NB4 (cell line): ENCODE measurements at regions not wholly inside any gene's neighbourhood (a gene's known extent, or its start where the extent isn't known, plus 50 kb on each side); places are given as distances from the start of the nearest gene placed in this dataset.

Source experiments
- MAX ChIP-seq: IDR thresholded peaks from 2 replicates; pipeline ENCODE4 v1.6.1; 2011; ENCODE audit warnings: low read depth, low read length
- POLR2A ChIP-seq: IDR thresholded peaks from 2 replicates; pipeline ENCODE4 v1.6.1; 2011; ENCODE audit warnings: mild to moderate bottlenecking; ENCODE audit not compliant: insufficient read length; ENCODE audit errors: extremely low read depth
- TF ChIP-seq, protein P1 (sequence below): IDR thresholded peaks from one replicate; pipeline ENCODE4 v1.5.1; 2012; ENCODE audit warnings: low read depth, low read length

- TF ChIP-seq MAX: no peak
- TF ChIP-seq, protein P1, sequence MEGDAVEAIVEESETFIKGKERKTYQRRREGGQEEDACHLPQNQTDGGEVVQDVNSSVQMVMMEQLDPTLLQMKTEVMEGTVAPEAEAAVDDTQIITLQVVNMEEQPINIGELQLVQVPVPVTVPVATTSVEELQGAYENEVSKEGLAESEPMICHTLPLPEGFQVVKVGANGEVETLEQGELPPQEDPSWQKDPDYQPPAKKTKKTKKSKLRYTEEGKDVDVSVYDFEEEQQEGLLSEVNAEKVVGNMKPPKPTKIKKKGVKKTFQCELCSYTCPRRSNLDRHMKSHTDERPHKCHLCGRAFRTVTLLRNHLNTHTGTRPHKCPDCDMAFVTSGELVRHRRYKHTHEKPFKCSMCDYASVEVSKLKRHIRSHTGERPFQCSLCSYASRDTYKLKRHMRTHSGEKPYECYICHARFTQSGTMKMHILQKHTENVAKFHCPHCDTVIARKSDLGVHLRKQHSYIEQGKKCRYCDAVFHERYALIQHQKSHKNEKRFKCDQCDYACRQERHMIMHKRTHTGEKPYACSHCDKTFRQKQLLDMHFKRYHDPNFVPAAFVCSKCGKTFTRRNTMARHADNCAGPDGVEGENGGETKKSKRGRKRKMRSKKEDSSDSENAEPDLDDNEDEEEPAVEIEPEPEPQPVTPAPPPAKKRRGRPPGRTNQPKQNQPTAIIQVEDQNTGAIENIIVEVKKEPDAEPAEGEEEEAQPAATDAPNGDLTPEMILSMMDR: no peak
- no peak for TF ChIP-seq POLR2A
Measured at GRCh38 chr17:77325577-77326075, 184.9 kb downstream of the SEC14L1 start.
